ENCODE measurements at regions not wholly inside any gene's neighbourhood (a gene's known extent, or its start where the extent isn't known, plus 50 kb on each side); places are given as distances from the start of the nearest gene placed in this dataset.
"Not testable (repeated sequence)": the region's sequence is repeated elsewhere in the genome, so short reads cannot be mapped to it uniquely, and the experiment has no call there.

DNA sequence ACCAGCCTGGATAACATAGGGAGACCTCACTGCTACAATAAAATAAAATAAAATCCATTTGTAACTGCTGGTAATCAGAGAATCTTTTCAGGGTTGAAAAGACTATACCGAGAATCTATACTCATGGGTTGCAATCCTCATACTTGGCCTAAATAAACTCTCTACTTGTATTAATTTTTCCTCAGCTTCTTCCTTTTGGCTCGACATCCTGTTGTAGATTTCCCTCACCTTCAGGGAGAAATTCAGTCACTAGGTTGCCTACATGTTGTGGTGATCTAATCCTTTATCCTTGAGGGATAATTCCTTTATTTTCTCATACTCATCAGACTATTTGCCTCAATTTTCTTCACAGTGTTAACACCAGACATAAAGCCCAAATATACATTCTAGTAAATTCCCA, 1093.4 kb downstream of the SORCS3 start:
- TF ChIP-seq CTCF (IDR thresholded peaks at IDR 0.05; ENCODE audit: insufficient read depth, low read depth, low read length): no peak
- DNase-seq (ENCODE audit: low read depth): no peak
- POLR2A ChIA-PET: no interaction called here
- Histone ChIP-seq H3K27me3 (ENCODE audit: control insufficient read depth, insufficient read depth, low read length) (no peaks in the 10 kb centered on the region), H3K36me3 (ENCODE audit: control insufficient read depth, insufficient read depth, low read length) (no peaks in the 10 kb centered on the region), H3K4me3 (ENCODE audit: low read depth, low read length) (no peak overlapping the region)
- CTCF ChIA-PET: no interaction called here

- ChIA-PET POLR2A (no interaction called here), CTCF (no interaction called here)
- no peaks in the 10 kb centered on the region for H3K36me3 ChIP-seq (ENCODE audit: control insufficient read depth, insufficient read depth, low read length)
- no peak overlapping the region for H3K4me3 ChIP-seq (ENCODE audit: low read depth, low read length)
- no peak for TF ChIP-seq CTCF (IDR thresholded peaks at IDR 0.05; ENCODE audit: insufficient read depth, low read depth, low read length)
- H3K27me3 ChIP-seq (ENCODE audit: control insufficient read depth, insufficient read depth, low read length): no peaks in the 10 kb centered on the region
- DNase-seq (ENCODE audit: low read depth): no peak
Observed at GRCh38 chr10:105733924-105734323, 1092.8 kb downstream of the SORCS3 start.

- Histone ChIP-seq H3K36me3 (ENCODE audit: control insufficient read depth, insufficient read depth, low read length) (no peaks in the 10 kb centered on the region), H3K4me3 (ENCODE audit: low read depth, low read length) (no peak overlapping the region), H3K27me3 (ENCODE audit: control insufficient read depth, insufficient read depth, low read length) (no peaks in the 10 kb centered on the region)
- TF ChIP-seq CTCF (IDR thresholded peaks at IDR 0.05; ENCODE audit: insufficient read depth, low read depth, low read length): no peak
- no peak for DNase-seq (ENCODE audit: low read depth)
- POLR2A ChIA-PET: no interaction called here
- CTCF ChIA-PET: no interaction called here
Observed at GRCh38 chr10:105729428-105729827, 1088.3 kb downstream of the SORCS3 start.

DNA sequence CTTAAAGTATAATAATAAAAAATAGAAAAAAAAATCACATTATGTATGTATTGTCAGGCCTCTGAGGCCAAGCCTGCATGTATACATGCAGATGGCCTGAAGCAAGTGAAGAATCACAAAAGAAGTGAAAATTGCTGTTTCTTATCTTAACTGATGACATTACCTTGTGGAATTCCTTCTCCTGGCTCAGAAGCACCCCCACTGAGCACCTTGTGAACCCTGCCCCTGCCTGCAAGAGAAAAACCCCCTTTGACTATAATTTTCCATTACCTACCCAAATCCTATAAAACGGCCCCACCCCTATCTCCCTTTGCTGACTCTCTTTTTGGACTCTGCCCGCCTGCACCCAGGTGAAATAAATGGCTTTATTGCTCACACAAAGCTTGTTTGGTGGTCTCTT, 1086.5 kb downstream of the SORCS3 start:
- H3K27me3 ChIP-seq (ENCODE audit: control insufficient read depth, insufficient read depth, low read length); H3K36me3 ChIP-seq (ENCODE audit: control insufficient read depth, insufficient read depth, low read length); POLR2A ChIA-PET; CTCF ChIA-PET; H3K4me3 ChIP-seq (ENCODE audit: low read depth, low read length); DNase-seq (ENCODE audit: low read depth): not testable (repeated sequence)

GRCh38 chr10:105727131-105727530, 1086.0 kb downstream of the SORCS3 start:
- CTCF ChIA-PET: no interaction called here
- POLR2A ChIA-PET: no interaction called here
- H3K27me3 ChIP-seq (ENCODE audit: control insufficient read depth, insufficient read depth, low read length): no peaks in the 10 kb centered on the region
- no peak for DNase-seq (ENCODE audit: low read depth)
- no peak for TF ChIP-seq CTCF (IDR thresholded peaks at IDR 0.05; ENCODE audit: insufficient read depth, low read depth, low read length)
- no peaks in the 10 kb centered on the region for H3K36me3 ChIP-seq (ENCODE audit: control insufficient read depth, insufficient read depth, low read length)
- no peak overlapping the region for H3K4me3 ChIP-seq (ENCODE audit: low read depth, low read length)

DNA sequence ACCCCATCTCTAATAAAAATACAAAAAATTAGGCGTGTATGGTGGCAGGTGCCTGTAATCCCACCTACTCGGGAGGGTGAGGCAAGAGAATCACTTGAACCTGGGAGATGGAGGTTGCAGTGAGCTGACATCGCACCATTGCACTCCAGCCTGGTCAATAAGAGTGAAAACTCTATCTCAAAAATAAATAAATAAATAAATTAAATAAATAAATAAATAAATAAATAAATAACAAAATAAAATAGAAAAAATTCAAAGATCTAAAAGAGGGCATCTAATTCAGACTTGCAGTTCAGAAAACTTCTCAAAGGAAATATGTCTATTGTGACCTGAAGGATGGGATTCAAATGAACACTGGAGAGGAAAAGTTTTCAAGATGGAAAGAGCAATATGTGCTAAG, 1085.1 kb downstream of the SORCS3 start:
- DNase-seq (ENCODE audit: low read depth): no peak
- H3K36me3 ChIP-seq (ENCODE audit: control insufficient read depth, insufficient read depth, low read length): no peaks in the 10 kb centered on the region
- H3K4me3 ChIP-seq (ENCODE audit: low read depth, low read length): no peak overlapping the region
- TF ChIP-seq CTCF (IDR thresholded peaks at IDR 0.05; ENCODE audit: insufficient read depth, low read depth, low read length): no peak
- H3K27me3 ChIP-seq (ENCODE audit: control insufficient read depth, insufficient read depth, low read length): no peaks in the 10 kb centered on the region
- POLR2A ChIA-PET: no interaction called here
- CTCF ChIA-PET: no interaction called here
